NCI-H2029 treated with DMSO at 0.1 percent for 48 hours (cell line): ENCODE measurements at regions not wholly inside any gene's neighbourhood (a gene's known extent, or its start where the extent isn't known, plus 50 kb on each side); places are given as distances from the start of the nearest gene placed in this dataset.

Experiments used
- DNase-seq: peaks from one replicate; lab custom pipeline; 2025; lab: John Stamatoyannopoulos, UW

GRCh38 chr6:4295058-4295782 lies 159.8 kb upstream of the ECI2 start:
- no peak for DNase-seq

GRCh38 chr6:4294636-4295035 lies 159.3 kb upstream of the ECI2 start:
- DNase-seq: no peak

- DNase-seq: no peak
Observed at GRCh38 chr6:4291453-4292403, 156.4 kb upstream of the ECI2 start.

- DNase-seq: no peak
Observed at GRCh38 chr6:4289770-4290320, 154.5 kb upstream of the ECI2 start.

GRCh38 chr6:4287811-4288244 lies 152.5 kb upstream of the ECI2 start:
- peak; percentile 79 for DNase-seq

- no peak for DNase-seq
Observed at GRCh38 chr6:4287372-4287771, 152.0 kb upstream of the ECI2 start.

GRCh38 chr6:4282926-4283325 lies 147.6 kb upstream of the ECI2 start:
- DNase-seq: no peak

GRCh38 chr6:4281341-4282293 lies 146.2 kb upstream of the ECI2 start:
- peak; percentile 84 for DNase-seq

GRCh38 chr6:4280707-4281106 lies 145.3 kb upstream of the ECI2 start:
- DNase-seq: peak; percentile 65

GRCh38 chr6:4280031-4280430 lies 144.7 kb upstream of the ECI2 start:
- DNase-seq: no peak

- DNase-seq: no peak
Observed at GRCh38 chr6:4274382-4275082, 139.2 kb upstream of the ECI2 start.

GRCh38 chr6:4272996-4273395 lies 137.6 kb upstream of the ECI2 start:
- DNase-seq: no peak

- DNase-seq: no peak
Observed at GRCh38 chr6:4271761-4272470, 136.5 kb upstream of the ECI2 start.

GRCh38 chr6:4270776-4271175 lies 135.4 kb upstream of the ECI2 start:
- no peak for DNase-seq

GRCh38 chr6:4270001-4270400 lies 134.6 kb upstream of the ECI2 start:
- no peak for DNase-seq

GRCh38 chr6:4268171-4268570 lies 132.8 kb upstream of the ECI2 start:
- no peak for DNase-seq

GRCh38 chr6:4265740-4266139 lies 130.4 kb upstream of the ECI2 start:
- no peak for DNase-seq

- DNase-seq: no peak
Observed at GRCh38 chr6:4264601-4265000, 129.2 kb upstream of the ECI2 start.

- DNase-seq: no peak
Observed at GRCh38 chr6:4264081-4264480, 128.7 kb upstream of the ECI2 start.

GRCh38 chr6:4262526-4262925 lies 127.2 kb upstream of the ECI2 start:
- DNase-seq: no peak
